Ovary (tissue), 7 donors: ENCODE measurements at regions not wholly inside any gene's neighbourhood (a gene's known extent, or its start where the extent isn't known, plus 50 kb on each side); places are given as distances from the start of the nearest gene placed in this dataset.

Source experiments
- DNase-seq, 5 donors: peaks; one replicate each; pipeline ENCODE4 v3.0.0-alpha.2; 2019 to 2020
- H3K27ac ChIP-seq, 2 donors: fragments of 200-600 bp; one replicate each; pipeline versions ENCODE4 v1.5.1 to v1.8.0; 2019 to 2022
- H3K27me3 ChIP-seq: fragments of 200-600 bp; one replicate; pipeline ENCODE4 v1.8.0; 2022
- H3K36me3 ChIP-seq: fragments of 200-600 bp; sonication (generic); one replicate; pipeline ENCODE4 v1.5.1; 2019
- H3K4me1 ChIP-seq: one replicate; pipeline ENCODE4 v1.8.1; 2013; ENCODE audit warnings: mild to moderate bottlenecking, moderate library complexity; ENCODE audit not compliant: insufficient read depth
- H3K4me3 ChIP-seq: fragments of 200-600 bp; sonication (generic); one replicate; pipeline ENCODE4 v1.5.1; 2017
- H3K9me3 ChIP-seq, 2 donors: fragments of 200-600 bp in 1 of 2; sonication (generic) in 1 of 2; one replicate each; pipeline versions ENCODE4 v1.5.1 to v1.8.1; 2013 to 2019; ENCODE audit warnings: mild to moderate bottlenecking in 1 of 2, moderate library complexity in 1 of 2
- CTCF ChIP-seq, 3 donors: fragments of 450-650 bp in 2 of 3; fragments of 200-600 bp in 1 of 3; IDR thresholded peaks; one replicate each; pipeline versions ENCODE4 v1.5.1 to v1.8.0; 2016 to 2022; ENCODE audit warnings: antibody characterized with exemption in 3 of 3, mild to moderate bottlenecking in 1 of 3
- EP300 ChIP-seq: sonication (generic); formaldehyde crosslinking; IDR thresholded peaks from one replicate; pipeline ENCODE4 v1.6.1; 2017; ENCODE audit warnings: antibody characterized with exemption
- POLR2A ChIP-seq: fragments of 450-650 bp; IDR thresholded peaks from one replicate; pipeline ENCODE4 v1.6.1; 2017; ENCODE audit warnings: antibody characterized with exemption, mild to moderate bottlenecking, moderate library complexity
- WGBS, 3 donors: extraction: QIAGEN DNeasy Blood & Tissue Kit in 1 of 3; methylation state at CpG; one replicate each; pipeline versions ENCODE4 v1.1.5 to v1.1.7; 2013 to 2017; 5-methylcytosine and 5-hydroxymethylcytosine counted together
- intact Hi-C, 4 donors: fragments of 100-400 bp; cut with DNase I; formaldehyde crosslinking; loops; one replicate each; pipeline versions ENCODE4 v1.11.0 to v1.15.1; 2022 to 2023
- donor health status: DM: no; HTN: no; CAD: no; lungs with moderate emphysema.
- donor health status: DM: no; HTN: no; CAD: no.
- donor health status: Bipolar disorder and iron deficiency.
- donor health status: DM: no; HTN: no; CAD: no.
- donor health status: DM: yes; HTN: yes; CAD: no.

GRCh38 chr11:119918347-119918746 lies 189.3 kb upstream of the NECTIN1 start:
- 16 to 24% (median 23%) methylated on average over 6 of the region's 6 CpGs for WGBS, 3 donors
- Histone ChIP-seq H3K4me1 (no peaks in the 10 kb centered on the region), H3K36me3 (no peaks in the 10 kb centered on the region), H3K9me3 (no peaks in the 10 kb centered on the region), H3K27me3 (no peaks in the 10 kb centered on the region), H3K4me3 (no peak overlapping the region), H3K27ac (no peak overlapping the region)
- TF ChIP-seq EP300 = no peak
- TF ChIP-seq CTCF (IDR thresholded peaks at IDR 0.05) = no peak
- no peak for TF ChIP-seq POLR2A
- intact Hi-C loops = no loop called here
- no peak for DNase-seq

GRCh38 chr11:119916568-119916967 lies 187.6 kb upstream of the NECTIN1 start:
- Histone ChIP-seq H3K27me3 (no peaks in the 10 kb centered on the region), H3K9me3 (no peaks in the 10 kb centered on the region), H3K36me3 (no peaks in the 10 kb centered on the region), H3K4me1 (no peaks in the 10 kb centered on the region), H3K4me3 (no peak overlapping the region), H3K27ac (no peak overlapping the region)
- no peak for DNase-seq
- WGBS, 3 donors = 46 to 68% (median 56%) methylated on average over 2 of the region's 2 CpGs
- intact Hi-C loops = no loop called here
- TF ChIP-seq POLR2A (no peak), CTCF (IDR thresholded peaks at IDR 0.05) (no peak), EP300 (no peak)

- DNase-seq = no peak
- 35 to 62% (median 44%) methylated on average over 6 of the region's 6 CpGs for WGBS, 3 donors
Observed at GRCh38 chr11:119912229-119912628, 183.2 kb upstream of the NECTIN1 start.

GRCh38 chr11:119910650-119911049 lies 181.7 kb upstream of the NECTIN1 start:
- WGBS, 3 donors = 73 to 80% (median 76%) methylated on average over 2 of the region's 2 CpGs
- H3K9me3 ChIP-seq = no peaks in the 10 kb centered on the region
- no peak overlapping the region for H3K27ac ChIP-seq
- no peak for TF ChIP-seq CTCF (IDR thresholded peaks at IDR 0.05)
- TF ChIP-seq POLR2A = no peak
- TF ChIP-seq EP300 = no peak
- H3K36me3 ChIP-seq = no peaks in the 10 kb centered on the region
- H3K27me3 ChIP-seq = no peaks in the 10 kb centered on the region
- H3K4me3 ChIP-seq = no peak overlapping the region
- DNase-seq = no peak
- intact Hi-C loops = no loop called here
- H3K4me1 ChIP-seq = no peaks in the 10 kb centered on the region

More at GRCh38 chr11:119912229-119912628, 183.2 kb upstream of the NECTIN1 start:
- no peaks in the 10 kb centered on the region for H3K27me3 ChIP-seq
- TF ChIP-seq CTCF (IDR thresholded peaks at IDR 0.05) (no peak), EP300 (no peak), POLR2A (no peak)
- H3K27ac ChIP-seq = no peak overlapping the region
- no peaks in the 10 kb centered on the region for H3K9me3 ChIP-seq
- H3K4me3 ChIP-seq = no peak overlapping the region
- H3K36me3 ChIP-seq = no peaks in the 10 kb centered on the region
- intact Hi-C loops = no loop called here
- no peaks in the 10 kb centered on the region for H3K4me1 ChIP-seq

- H3K27ac ChIP-seq = no peak overlapping the region
- 71 to 75% (median 73%) methylated on average over 4 of the region's 4 CpGs for WGBS, 3 donors
- DNase-seq = no peak
- TF ChIP-seq CTCF (IDR thresholded peaks at IDR 0.05) = no peak
- TF ChIP-seq EP300 = no peak
- no peak for TF ChIP-seq POLR2A
- intact Hi-C loops = no loop called here
- H3K9me3 ChIP-seq = no peaks in the 10 kb centered on the region
- no peaks in the 10 kb centered on the region for H3K36me3 ChIP-seq
- no peak overlapping the region for H3K4me3 ChIP-seq
- no peaks in the 10 kb centered on the region for H3K27me3 ChIP-seq
- no peaks in the 10 kb centered on the region for H3K4me1 ChIP-seq
Observed at GRCh38 chr11:119910051-119910450, 181.1 kb upstream of the NECTIN1 start.
